ENCODE measurements at regions not wholly inside any gene's neighbourhood (a gene's known extent, or its start where the extent isn't known, plus 50 kb on each side); places are given as distances from the start of the nearest gene placed in this dataset.
"Not testable (repeated sequence)": the region's sequence is repeated elsewhere in the genome, so short reads cannot be mapped to it uniquely, and the experiment has no call there.

DNA sequence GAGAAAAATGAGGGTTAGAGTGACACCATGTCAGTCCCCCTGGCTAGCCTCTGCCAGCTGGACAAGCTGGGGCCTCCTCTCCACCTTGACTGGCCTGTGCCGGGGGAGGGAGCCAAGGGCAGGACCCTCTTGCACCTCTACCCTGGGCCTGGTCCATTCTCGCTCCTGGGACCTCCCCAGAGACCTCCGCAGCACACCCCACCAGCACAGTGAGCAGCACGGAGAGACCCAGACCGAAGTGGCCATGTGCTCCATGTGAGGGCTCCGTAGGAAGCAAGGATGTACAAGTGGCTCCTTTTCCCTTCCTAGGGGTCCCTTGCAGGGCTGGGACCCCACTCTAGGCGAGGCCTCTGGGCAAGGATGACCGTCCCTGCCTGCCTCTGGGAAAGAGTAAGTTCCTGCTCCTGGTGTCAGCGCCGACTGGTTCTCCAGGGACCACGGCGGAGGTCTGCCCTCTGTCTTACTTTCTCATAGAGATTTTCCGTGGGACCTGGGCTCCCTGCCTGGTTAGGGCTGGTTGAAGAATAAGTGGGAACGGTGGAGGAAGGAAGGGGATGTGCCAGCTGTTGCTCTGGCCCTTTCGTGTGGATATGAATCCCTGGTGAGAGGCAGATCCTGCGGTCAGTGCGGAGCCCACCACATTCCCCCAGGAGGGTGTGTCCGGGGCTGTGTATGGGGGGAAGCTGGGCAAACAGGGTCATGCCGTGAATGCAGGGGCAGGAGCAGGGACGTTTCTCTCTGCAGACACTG lies 124.2 kb downstream of the METRNL start:
- Histone ChIP-seq H3K27ac (ENCODE audit: insufficient read depth in 1 of 2, low read depth in 1 of 2, low read length in 2 of 2, poor library complexity in 1 of 2, severe bottlenecking in 2 of 2) (no peak overlapping the region), H3K36me3 (ENCODE audit: control insufficient read depth in 4 of 4, insufficient read depth in 4 of 4, low read length in 3 of 4) (no peaks in the 10 kb centered on the region), H3K27me3 (replicated peaks in 2 of 5; ENCODE audit: control insufficient read depth in 4 of 5, insufficient read depth in 5 of 5, low read length in 4 of 5) (no peaks in the 10 kb centered on the region), H3K4me1 (ENCODE audit: control extremely low read depth in 1 of 4, control insufficient read depth in 4 of 4, insufficient read depth in 4 of 4, low read length in 3 of 4) (peaks cover 6 to 55% (median 50%) of the 10 kb centered on the region in 4 experiments), H3K9me3 (ENCODE audit: control extremely low read depth in 1 of 5, control insufficient read depth in 4 of 5, insufficient read depth in 2 of 5, low read depth in 1 of 5, low read length in 4 of 5) (no peaks in the 10 kb centered on the region), H3K4me3 (ENCODE audit: control insufficient read depth in 1 of 7, extremely low read depth in 1 of 7, insufficient read depth in 4 of 7, low read depth in 2 of 7, low read length in 6 of 7) (no peak overlapping the region)
- POLR2A ChIA-PET = interaction anchor here (0.7 to 0.9 kb wide), 2 partner anchors 10 to 119 kb away, joined by 3 to 4 read pairs; no protein-coding TSS in a partner anchor
- WGBS (ENCODE audit: insufficient coverage) = 95% methylated on average over 17 of the region's 20 CpGs
- no peak for DNase-seq
- CTCF ChIA-PET = interaction anchor here (0.9 to 1.4 kb wide), 4 partner anchors 73 to 238 kb away, joined by 3 to 5 read pairs (median 4); no protein-coding TSS in a partner anchor

- Histone ChIP-seq H3K4me1 (ENCODE audit: control extremely low read depth in 1 of 4, control insufficient read depth in 4 of 4, insufficient read depth in 4 of 4, low read length in 3 of 4) (peaks cover 6 to 49% (median 44%) of the 10 kb centered on the region in 4 experiments), H3K36me3 (ENCODE audit: control insufficient read depth in 4 of 4, insufficient read depth in 4 of 4, low read length in 3 of 4) (no peaks in the 10 kb centered on the region), H3K4me3 (ENCODE audit: control insufficient read depth in 1 of 7, extremely low read depth in 1 of 7, insufficient read depth in 4 of 7, low read depth in 2 of 7, low read length in 6 of 7) (no peak overlapping the region), H3K27ac (ENCODE audit: insufficient read depth in 1 of 2, low read depth in 1 of 2, low read length in 2 of 2, poor library complexity in 1 of 2, severe bottlenecking in 2 of 2) (no peak overlapping the region), H3K9me3 (ENCODE audit: control extremely low read depth in 1 of 5, control insufficient read depth in 4 of 5, insufficient read depth in 2 of 5, low read depth in 1 of 5, low read length in 4 of 5) (no peaks in the 10 kb centered on the region), H3K27me3 (replicated peaks in 2 of 5; ENCODE audit: control insufficient read depth in 4 of 5, insufficient read depth in 5 of 5, low read length in 4 of 5) (no peaks in the 10 kb centered on the region)
- 100% methylated on average over 3 of the region's 9 CpGs for WGBS (ENCODE audit: insufficient coverage)
- no peak for DNase-seq
- ChIA-PET POLR2A (no interaction called here), CTCF (interaction anchor here (0.9 to 1.4 kb wide), 4 partner anchors 73 to 238 kb away, joined by 3 to 5 read pairs (median 4); no protein-coding TSS in a partner anchor)
Measured at GRCh38 chr17:83204230-83204725, 124.9 kb downstream of the METRNL start.

DNA sequence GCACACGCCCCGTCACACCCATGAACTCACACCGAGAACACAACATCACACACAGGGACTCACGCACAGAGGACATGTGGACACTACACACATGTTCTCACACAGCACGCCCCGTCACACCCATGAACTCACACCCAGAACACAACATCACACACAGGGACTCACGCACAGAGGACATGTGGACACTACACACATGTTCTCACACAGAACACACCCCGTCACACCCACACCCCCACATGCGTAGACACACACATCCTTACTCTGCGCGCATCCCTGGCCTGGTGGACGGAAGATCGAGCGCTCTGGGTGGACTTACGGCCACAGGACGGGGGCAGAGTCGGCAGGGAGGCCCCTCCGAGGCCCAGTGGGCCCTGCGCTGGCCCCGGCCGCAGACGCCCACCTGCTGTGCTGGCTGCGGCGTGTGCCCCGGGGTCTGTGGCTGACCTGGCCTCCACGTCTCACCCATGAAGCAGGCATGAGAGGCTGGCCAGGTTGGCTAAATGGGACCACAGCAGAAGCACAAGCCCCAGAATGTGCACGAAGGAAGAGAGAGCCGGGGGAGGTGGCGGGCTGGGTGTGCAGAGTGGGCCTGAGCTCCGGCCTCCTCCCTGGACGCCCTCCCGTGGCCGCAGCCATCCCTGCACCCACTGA lies 125.5 kb downstream of the METRNL start:
- DNase-seq; POLR2A ChIA-PET; H3K27ac ChIP-seq (ENCODE audit: insufficient read depth in 1 of 2, low read depth in 1 of 2, low read length in 2 of 2, poor library complexity in 1 of 2, severe bottlenecking in 2 of 2); H3K36me3 ChIP-seq (ENCODE audit: control insufficient read depth in 4 of 4, insufficient read depth in 4 of 4, low read length in 3 of 4); H3K4me3 ChIP-seq (ENCODE audit: control insufficient read depth in 1 of 7, extremely low read depth in 1 of 7, insufficient read depth in 4 of 7, low read depth in 2 of 7, low read length in 6 of 7); H3K9me3 ChIP-seq (ENCODE audit: control extremely low read depth in 1 of 5, control insufficient read depth in 4 of 5, insufficient read depth in 2 of 5, low read depth in 1 of 5, low read length in 4 of 5); H3K27me3 ChIP-seq (replicated peaks in 2 of 5; ENCODE audit: control insufficient read depth in 4 of 5, insufficient read depth in 5 of 5, low read length in 4 of 5): not testable (repeated sequence)
- CTCF ChIA-PET = interaction anchor here (0.7 to 1.4 kb wide), 4 partner anchors 74 to 519 kb away, joined by 3 to 4 read pairs (median 3); no protein-coding TSS in a partner anchor
- 100% methylated on average over 2 of the region's 33 CpGs for WGBS (ENCODE audit: insufficient coverage)
- peaks cover 3 to 43% (median 38%) of the 10 kb centered on the region in 4 experiments for H3K4me1 ChIP-seq (ENCODE audit: control extremely low read depth in 1 of 4, control insufficient read depth in 4 of 4, insufficient read depth in 4 of 4, low read length in 3 of 4)

DNA sequence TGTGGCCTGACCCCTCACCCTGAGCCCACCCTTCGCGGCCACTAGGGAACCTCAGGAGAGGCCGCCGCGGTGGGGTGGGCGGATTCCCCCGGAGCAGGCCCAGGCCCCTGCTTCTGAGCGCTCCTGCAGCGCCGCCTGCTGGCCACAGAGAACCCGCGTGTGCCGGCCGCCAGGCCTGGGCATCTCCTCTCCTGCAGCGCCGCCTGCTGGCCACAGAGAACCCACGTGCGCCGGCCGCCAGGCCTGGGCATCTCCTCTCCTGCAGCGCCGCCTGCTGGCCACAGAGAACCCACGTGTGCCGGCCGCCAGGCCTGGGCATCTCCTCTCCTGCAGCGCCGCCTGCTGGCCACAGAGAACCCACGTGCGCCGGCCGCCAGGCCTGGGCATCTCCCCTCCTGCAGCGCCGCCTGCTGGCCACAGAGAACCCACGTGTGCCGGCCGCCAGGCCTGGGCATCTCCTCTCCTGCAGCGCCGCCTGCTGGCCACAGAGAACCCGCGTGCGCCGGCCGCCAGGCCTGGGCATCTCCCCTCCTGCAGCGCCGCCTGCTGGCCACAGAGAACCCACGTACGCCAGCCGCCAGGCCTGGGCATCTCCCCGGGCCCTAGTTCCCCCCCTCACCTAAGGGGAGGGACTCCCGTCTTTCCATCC lies 126.1 kb downstream of the METRNL start:
- POLR2A ChIA-PET; H3K27ac ChIP-seq (ENCODE audit: insufficient read depth in 1 of 2, low read depth in 1 of 2, low read length in 2 of 2, poor library complexity in 1 of 2, severe bottlenecking in 2 of 2); H3K4me3 ChIP-seq (ENCODE audit: control insufficient read depth in 1 of 7, extremely low read depth in 1 of 7, insufficient read depth in 4 of 7, low read depth in 2 of 7, low read length in 6 of 7); H3K36me3 ChIP-seq (ENCODE audit: control insufficient read depth in 4 of 4, insufficient read depth in 4 of 4, low read length in 3 of 4); H3K27me3 ChIP-seq (replicated peaks in 2 of 5; ENCODE audit: control insufficient read depth in 4 of 5, insufficient read depth in 5 of 5, low read length in 4 of 5); H3K9me3 ChIP-seq (ENCODE audit: control extremely low read depth in 1 of 5, control insufficient read depth in 4 of 5, insufficient read depth in 2 of 5, low read depth in 1 of 5, low read length in 4 of 5): not testable (repeated sequence)
- peaks cover 3 to 36% (median 32%) of the 10 kb centered on the region in 4 experiments for H3K4me1 ChIP-seq (ENCODE audit: control extremely low read depth in 1 of 4, control insufficient read depth in 4 of 4, insufficient read depth in 4 of 4, low read length in 3 of 4)
- CTCF ChIA-PET = interaction anchor here (0.7 to 1.6 kb wide), 2 partner anchors 383 to 520 kb away, joined by 3 to 4 read pairs; no protein-coding TSS in a partner anchor
- WGBS (ENCODE audit: insufficient coverage) = no CpG with 5 or more reads among the region's 50 CpGs
- peak; percentile 70 to 86 (median 83) for DNase-seq

DNA sequence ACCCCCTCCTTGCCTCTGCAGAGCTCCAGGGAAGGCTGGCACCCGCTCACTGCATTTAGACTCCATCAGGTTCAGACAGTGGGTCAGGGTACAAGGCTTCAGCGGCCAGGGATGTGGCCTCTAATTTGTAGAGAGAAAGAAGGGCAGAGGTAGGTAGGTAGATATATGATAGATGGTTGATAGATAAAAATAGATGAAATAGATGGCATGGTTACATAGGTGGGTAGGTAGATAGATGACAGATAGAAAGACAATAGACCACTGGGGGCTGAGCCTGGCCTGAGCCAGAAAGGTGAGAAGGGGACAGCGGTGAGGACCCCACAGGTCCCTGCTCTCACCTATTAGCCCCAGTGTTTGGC lies 126.6 kb downstream of the METRNL start:
- H3K4me3 ChIP-seq (ENCODE audit: control insufficient read depth in 1 of 7, extremely low read depth in 1 of 7, insufficient read depth in 4 of 7, low read depth in 2 of 7, low read length in 6 of 7); H3K36me3 ChIP-seq (ENCODE audit: control insufficient read depth in 4 of 4, insufficient read depth in 4 of 4, low read length in 3 of 4); H3K27me3 ChIP-seq (replicated peaks in 2 of 5; ENCODE audit: control insufficient read depth in 4 of 5, insufficient read depth in 5 of 5, low read length in 4 of 5); DNase-seq; POLR2A ChIA-PET; H3K27ac ChIP-seq (ENCODE audit: insufficient read depth in 1 of 2, low read depth in 1 of 2, low read length in 2 of 2, poor library complexity in 1 of 2, severe bottlenecking in 2 of 2); H3K9me3 ChIP-seq (ENCODE audit: control extremely low read depth in 1 of 5, control insufficient read depth in 4 of 5, insufficient read depth in 2 of 5, low read depth in 1 of 5, low read length in 4 of 5): not testable (repeated sequence)
- H3K4me1 ChIP-seq (ENCODE audit: control extremely low read depth in 1 of 4, control insufficient read depth in 4 of 4, insufficient read depth in 4 of 4, low read length in 3 of 4) = peaks cover 1 to 31% (median 27%) of the 10 kb centered on the region in 4 experiments
- WGBS (ENCODE audit: insufficient coverage) = no CpG with 5 or more reads among the region's 3 CpGs
- CTCF ChIA-PET = interaction anchor here (1.6 kb wide), 1 partner anchor 383 kb away, joined by 4 read pairs; no protein-coding TSS in a partner anchor

DNA sequence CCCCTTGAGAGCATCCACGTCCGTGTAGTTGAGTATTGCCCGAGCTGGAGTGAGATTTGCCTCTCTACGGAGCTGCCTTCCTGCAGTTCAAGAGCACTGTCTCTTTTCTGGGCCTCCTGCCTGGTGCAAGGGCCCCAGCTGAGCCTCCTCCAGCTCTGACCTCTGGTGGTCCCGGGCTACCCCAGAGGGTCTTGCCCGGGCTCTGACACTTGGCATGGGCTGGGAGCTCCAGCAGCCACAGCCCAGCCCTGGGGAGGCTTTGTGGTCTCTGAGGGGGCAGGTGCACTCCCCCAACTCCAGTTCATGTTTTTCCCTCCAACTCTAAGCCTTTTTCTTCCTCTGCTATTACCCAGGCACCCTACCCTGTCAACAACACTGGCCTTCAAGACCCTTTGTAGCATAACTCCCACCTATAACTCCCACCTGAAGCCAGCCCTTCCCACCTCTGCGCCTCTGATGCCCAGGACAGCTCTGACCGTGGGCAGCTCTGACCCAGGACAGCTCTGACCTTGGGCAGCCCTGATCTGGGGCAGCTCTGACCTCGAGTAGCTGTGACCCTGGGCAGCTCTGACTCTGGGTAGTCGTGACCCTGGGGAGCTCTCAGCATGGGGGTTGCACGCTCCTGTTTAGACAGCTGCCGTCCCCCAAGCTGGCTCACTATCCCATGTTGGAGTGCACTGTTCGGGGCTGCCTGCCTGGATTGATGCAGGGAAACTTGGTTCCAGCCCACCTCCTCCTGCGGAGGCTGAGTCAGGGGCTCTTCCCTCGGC lies 127.6 kb downstream of the METRNL start:
- H3K27me3 ChIP-seq (replicated peaks in 2 of 5; ENCODE audit: control insufficient read depth in 4 of 5, insufficient read depth in 5 of 5, low read length in 4 of 5); H3K4me3 ChIP-seq (ENCODE audit: control insufficient read depth in 1 of 7, extremely low read depth in 1 of 7, insufficient read depth in 4 of 7, low read depth in 2 of 7, low read length in 6 of 7); DNase-seq; POLR2A ChIA-PET; H3K36me3 ChIP-seq (ENCODE audit: control insufficient read depth in 4 of 4, insufficient read depth in 4 of 4, low read length in 3 of 4); H3K9me3 ChIP-seq (ENCODE audit: control extremely low read depth in 1 of 5, control insufficient read depth in 4 of 5, insufficient read depth in 2 of 5, low read depth in 1 of 5, low read length in 4 of 5); H3K27ac ChIP-seq (ENCODE audit: insufficient read depth in 1 of 2, low read depth in 1 of 2, low read length in 2 of 2, poor library complexity in 1 of 2, severe bottlenecking in 2 of 2): not testable (repeated sequence)
- peaks cover 0 to 21% (median 17%) of the 10 kb centered on the region in 4 experiments for H3K4me1 ChIP-seq (ENCODE audit: control extremely low read depth in 1 of 4, control insufficient read depth in 4 of 4, insufficient read depth in 4 of 4, low read length in 3 of 4)
- CTCF ChIA-PET = interaction anchor here (1.6 kb wide), 1 partner anchor 384 kb away, joined by 4 read pairs; no protein-coding TSS in a partner anchor
- 80% methylated on average over 1 of the region's 15 CpGs for WGBS (ENCODE audit: insufficient coverage)
